Activated naive CD8-positive, alpha-beta T cell treated with anti-CD3 and anti-CD28 coated beads, Interleukin-2, amount 50 U/mL, for 16 hours (primary cell): ENCODE measurements at regions not wholly inside any gene's neighbourhood (a gene's known extent, or its start where the extent isn't known, plus 50 kb on each side); places are given as distances from the start of the nearest gene placed in this dataset.

Source experiments
- DNase-seq: peaks from one replicate; pipeline ENCODE4 v3.0.0-alpha.2; 2020; ENCODE audit warnings: low read depth, low spot score

DNA sequence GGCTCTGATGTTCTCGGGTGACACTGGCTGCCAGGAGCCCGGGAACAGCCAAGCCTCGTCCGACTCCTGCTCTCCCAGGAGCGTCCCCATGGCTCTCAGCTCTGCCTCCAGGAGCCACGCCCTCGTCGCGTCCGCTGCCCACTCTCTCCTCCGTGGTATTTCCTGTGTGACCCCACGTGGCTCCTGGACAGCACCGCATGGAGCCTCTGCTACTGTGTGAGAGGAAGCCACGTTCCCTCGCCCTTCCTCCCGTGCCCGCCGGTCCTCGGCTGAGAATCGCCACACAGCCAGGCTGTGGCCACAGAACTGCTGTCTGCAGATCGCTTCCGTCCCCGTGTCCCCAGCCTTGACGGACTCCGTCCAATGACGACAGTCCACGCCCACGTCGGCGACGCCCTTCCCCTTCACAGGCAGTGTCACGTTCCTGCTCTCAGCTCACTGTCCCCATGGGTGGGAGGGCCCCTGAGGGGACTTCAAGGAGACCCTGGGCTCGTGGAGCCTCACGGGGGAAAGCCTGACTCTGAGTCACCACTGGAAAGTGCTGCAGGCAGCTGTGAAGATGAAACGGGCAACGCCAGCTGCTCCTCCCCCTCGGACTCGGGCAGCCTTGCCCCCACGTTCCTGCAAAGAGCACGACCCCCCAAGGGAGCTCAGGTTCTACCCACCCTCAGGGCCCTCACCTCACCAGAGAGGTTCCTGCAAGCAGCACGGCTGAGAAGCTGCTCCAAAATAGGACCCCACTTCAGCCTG is 458.5 kb downstream of the BRD1 start:
- DNase-seq: no peak

- DNase-seq: no peak
These were observed 459.3 kb downstream of the BRD1 start for GRCh38 chr22:49368221-49368975.

DNA sequence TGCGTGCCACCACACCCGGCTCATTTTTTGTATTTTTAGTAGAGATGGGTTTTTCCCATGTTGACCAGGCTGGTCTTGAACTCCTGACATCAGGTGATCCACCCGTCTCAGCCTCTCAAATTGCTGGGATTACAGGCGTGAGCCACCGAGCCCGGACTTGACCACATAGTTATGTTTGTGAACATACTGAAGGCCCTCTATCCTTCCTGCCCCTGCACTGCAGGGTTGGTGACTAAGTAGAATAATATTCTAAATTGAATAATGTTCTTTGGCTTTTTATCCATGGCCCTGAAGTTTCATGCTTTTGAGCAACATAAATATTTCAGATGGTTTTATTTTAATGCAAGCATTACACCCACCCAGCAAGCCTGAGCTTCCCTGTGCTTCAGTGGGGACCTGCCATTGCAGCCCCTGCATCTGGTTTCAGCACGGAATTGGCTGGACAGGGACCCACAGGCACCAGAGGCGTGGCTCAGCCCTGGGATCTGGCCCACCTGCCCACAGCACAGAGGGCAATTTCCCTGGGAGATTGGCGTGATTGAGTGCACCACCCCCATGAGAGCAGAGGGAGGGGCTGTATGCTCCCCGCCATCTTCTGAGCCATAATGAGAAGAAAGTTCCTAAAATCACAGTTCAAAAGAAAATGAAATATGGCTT is 460.5 kb downstream of the BRD1 start:
- no peak for DNase-seq

DNA sequence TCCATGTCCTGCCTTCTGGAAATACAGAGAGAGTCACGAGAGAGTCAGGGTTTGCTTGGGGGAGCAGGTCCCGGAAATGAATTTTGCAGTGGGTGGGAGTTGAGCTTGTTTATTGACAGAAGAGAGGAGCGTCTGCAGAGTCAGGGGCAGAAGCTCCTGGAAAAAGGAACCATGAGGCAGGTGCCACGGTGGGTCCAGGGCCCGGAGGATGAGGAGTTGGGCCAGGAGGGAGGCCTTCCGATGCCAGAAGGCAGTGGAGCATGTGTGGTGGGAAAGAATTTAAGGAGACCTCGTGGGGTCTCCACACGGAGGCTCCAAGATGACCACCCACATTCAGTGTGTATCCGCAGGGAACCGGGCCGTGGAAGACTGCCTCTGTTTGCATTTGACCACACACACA is 461.2 kb downstream of the BRD1 start:
- no peak for DNase-seq

DNA sequence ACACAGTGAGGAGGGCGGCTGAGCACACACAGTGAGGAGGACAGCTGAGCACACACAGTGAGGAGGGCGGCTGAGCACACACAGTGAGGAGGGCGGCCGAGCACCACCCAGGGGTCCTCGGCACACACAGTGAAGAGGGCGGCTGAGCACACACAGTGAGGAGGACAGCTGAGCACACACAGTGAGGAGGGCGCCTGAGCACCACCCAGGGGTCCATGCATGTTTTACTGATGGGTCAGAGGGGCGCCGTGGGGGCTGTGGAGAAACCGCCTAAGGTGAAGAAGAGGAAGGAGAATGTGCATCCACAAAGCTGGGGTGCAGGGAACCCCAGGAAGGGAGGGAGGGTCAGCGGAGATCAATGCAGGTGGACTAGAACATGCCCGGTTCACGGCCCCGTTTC is 461.8 kb downstream of the BRD1 start:
- DNase-seq: no peak

DNA sequence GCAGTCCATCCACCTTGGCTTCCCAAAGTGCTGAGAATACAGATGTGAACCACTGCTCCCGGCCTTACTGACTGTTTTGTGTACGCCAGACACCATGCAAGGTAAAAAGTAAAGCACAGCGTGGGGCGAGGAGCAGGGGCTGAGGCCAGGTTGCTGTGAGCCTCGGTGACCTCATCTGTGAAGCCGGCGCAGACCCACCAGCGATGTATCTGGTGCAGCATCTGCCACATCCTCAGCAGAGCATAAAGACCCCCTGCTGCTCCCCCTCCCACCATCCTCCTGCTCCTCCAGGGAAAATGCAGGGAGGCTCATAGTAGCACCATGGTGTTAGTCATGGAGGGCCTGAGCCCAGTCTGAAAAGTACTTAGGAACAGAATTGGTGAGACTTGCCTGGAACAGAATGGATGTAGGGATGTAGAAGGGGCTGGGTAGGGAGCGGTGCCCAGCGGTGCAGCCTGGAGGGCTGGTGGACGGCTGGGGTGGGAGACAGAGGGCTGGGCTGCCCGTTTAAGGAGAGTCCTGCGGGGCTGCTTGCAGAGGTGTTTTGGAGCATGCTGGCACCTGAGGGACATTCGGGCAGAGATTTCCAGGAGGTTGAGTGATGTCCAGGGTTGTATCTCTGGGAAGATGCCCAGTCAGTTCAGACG is 462.4 kb downstream of the BRD1 start:
- no peak for DNase-seq

DNA sequence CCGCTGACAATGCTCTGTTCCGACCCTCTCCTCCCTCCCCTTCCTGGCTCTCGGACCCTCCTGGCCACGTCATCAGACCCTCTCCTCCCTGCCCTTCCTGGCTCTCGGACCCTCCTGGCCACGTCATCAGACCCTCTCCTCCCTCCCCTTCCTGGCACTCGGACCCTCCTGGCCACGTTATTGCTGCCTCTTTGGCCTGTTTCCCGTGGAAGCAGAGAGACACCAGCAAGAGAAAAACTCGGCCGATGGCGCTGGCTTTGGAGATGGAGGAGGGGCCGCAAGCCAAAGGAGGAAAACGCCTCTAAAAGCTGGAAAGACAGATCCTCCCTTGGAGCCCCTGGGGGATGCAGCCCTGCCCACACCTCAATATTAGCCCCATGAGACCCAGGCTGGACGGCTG is 463.3 kb downstream of the BRD1 start:
- no peak for DNase-seq

- no peak for DNase-seq
These were observed 464.0 kb downstream of the BRD1 start for GRCh38 chr22:49363526-49364230.

DNA sequence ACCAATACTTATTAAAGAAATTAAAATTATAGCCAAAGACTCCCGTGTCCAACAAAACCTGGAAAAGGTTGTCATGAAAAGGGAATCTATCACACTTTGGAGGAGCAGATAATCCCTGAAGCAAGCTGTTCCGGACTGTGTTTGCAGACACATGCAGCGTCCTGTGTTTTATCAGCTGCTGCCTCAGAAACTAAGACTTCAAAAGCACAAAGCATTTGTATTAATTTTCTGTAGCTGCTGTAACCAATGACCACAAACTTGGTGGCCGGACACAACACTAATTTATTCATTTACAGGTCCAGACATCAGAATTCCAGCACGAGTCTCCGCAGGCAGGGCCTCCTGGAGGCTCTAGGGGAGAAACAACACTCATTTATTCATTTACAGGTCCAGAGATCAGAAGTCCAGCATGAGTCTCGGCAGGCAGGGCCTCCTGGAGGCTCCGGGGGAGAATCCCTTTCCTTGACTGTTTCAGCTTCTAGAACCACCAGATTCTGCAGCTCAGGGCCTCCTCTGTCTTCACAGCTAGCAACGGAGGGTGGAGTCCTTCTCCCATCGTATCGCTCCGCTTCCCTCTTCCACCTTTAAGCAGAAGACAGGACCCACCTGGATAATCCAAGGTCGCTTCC is 465.3 kb downstream of the BRD1 start:
- no peak for DNase-seq

DNA sequence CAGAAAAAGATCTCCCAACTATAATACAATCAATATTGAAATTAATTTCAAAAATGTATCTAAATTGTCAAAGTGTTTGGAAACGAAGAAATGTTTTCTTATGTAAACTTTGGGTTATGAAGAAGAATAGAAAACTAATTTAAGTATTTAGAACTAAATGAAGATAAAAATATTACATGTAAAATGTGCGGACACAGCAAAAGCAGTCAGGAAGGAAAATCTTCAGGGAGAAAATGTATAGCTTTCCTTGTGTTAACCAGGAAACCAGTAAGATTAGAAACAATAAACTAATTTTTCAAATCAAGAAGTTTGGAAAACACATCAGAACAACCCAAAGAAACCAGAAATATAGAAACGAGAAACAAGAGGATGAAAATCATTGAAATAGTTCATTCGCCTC is 466.5 kb downstream of the BRD1 start:
- no peak for DNase-seq

GRCh38 chr22:49360746-49361145 is 466.9 kb downstream of the BRD1 start:
- DNase-seq: no peak

DNA sequence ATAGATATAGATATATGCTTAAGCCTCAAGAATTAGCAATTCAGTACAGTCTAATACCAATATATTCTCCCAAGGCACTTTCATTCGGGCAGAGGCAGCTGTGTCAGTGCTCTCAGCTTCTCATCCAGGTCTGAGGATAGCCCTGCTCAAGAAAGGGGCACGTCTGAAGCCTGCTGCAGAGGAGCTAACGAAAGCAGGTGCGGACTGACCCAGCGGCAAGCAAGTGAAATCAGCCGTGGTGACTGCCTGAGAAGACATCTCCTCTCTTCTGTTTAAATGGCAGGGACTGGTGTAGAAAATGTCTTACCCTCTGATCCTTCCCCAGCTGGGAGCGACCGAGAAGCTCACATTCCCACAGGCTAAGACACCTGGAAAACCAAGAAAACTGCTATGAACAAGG is 468.6 kb downstream of the BRD1 start:
- no peak for DNase-seq

- DNase-seq: no peak
These were observed 469.8 kb downstream of the BRD1 start for GRCh38 chr22:49357661-49358440.

DNA sequence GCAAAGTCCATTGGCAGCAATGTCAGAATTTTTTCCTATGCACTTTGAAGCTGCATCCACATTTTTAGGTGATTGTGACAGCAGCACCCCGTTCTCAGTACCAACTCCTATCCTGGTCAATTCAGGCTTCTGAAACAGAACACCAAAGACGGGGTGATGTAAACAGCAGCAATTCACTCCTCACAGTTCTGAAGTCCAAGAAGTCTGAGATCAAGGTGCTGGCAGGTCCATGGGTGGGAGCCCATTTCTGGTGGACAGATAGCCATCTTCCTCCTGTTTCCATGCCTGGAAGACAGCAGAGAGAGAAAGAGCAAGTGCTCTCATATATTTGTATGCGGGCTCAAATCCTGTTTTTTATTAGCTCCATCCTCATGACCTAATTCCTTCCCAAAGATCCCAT is 471.2 kb downstream of the BRD1 start:
- no peak for DNase-seq

DNA sequence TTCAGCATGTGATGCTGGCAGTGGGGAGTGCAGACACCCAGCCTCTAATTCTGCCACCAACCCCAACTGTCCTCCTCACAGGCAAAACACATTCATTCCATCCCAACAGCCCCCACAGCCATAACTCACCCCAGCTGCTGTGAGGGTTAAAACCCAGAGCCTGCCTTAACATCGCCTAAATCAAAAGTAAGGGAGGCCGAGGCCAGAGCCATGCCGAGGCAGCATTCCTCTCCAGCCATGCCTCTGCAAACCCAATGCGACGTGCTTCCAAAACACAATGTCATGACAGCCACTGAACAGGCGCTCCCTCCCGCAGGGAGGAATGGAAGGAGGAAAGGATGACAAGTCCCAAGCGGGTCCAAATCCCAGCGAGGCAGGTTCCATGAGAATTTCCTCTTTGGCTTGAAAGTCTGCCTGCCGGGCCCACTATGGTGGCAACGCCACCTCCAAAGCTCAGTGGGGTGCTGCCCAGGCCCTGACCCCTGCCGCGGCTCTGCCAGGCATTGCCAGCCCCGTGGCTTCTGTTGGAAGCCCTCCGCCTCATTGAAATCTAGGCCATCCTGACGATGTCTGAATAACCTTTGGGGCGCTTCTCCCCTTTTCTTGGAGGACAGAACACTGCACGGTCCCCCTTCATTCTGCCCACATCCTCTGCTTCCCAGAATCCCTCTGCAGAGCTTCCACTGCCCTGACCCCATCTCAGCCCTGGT is 472.3 kb downstream of the BRD1 start:
- DNase-seq: no peak

DNA sequence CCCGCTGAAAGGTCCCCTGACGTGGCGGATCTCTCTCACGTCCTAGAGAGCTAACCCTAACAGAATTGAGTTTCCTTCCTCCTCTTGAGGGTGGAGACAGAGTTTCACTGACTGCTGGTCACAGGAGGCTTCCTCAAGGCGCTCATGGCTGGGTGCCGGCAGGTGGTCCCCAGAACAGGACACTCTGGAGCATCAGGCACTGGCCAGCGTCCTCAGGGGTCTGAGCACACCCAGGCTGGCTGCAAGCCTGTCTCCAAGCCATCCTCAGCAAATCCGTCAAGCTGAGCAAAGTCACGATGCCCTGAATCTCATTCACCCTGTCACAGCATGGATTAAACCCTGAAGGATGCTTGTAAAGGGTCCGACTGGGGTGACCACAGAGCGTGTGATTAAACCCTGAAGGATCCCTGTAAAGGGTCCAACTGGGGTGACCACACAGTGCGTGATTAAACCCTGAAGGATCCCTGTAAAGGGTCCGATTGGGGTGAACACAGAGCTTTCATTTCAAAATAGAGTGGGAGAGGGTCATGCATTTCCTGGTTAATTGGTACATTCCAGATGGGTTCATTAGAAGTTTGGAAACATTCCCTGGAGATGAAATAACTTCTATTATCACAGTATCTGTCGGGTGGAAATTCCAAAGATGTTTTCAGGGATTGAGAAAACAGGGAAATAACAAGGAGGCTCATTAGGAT is 473.0 kb downstream of the BRD1 start:
- no peak for DNase-seq

DNA sequence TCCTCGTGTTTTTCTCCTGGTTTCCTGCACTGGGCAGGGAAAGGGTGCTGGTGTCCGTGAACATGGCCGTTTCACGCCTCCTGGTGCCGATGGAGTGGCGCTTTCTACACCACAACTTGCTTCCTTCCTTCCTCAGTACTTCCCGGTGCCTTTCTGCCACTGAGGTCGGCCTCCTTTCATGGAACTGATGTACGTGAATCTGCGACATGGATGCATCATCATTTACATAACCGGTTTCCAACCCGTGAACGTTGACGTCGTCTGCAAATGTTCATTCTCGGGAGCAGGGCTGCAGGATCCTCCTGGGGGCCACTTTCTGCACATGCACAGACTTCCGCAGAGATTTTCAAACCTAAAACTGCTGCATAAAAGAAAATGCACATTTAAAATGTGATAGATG is 474.4 kb downstream of the BRD1 start:
- DNase-seq: no peak

DNA sequence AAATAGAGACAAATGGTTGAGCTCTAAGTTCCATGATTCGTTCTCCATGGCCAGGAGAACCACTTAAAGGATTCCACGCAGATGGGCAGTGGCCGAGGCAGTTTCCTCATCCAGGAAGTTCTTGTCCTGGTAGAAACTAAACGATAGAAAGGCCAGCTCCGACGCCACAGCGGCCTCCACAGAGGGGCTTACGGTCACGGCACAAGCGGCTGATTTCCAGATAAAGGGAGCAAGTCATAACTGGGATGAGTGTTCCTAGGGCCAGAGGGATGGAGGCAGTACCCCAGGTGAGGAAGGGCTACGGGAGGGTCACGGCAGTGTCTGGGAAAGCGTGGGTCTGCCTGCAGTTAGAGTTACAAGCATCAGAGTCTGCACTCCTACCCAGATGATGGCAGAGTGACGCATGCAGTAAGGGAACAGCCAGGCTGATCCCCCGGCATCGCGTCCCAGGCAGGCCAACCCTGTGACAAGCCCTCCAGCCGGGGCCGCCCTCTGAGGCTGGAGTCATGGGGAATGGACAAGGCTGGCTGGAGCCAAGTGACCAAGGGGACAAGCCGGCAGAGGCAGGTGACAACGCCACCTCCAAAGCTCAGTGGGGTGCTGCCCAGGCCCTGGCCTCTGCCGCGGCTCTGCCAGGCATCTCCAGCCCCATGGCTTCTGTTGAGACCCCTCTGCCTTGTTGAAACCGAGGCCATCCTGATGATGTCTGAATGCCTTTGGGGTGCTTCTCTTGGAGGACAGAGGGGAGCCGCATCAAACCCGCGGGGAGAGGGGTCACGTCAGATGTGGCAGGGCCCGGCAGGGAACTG is 475.1 kb downstream of the BRD1 start:
- no peak for DNase-seq
